MM.1S (cell line): ENCODE measurements at regions not wholly inside any gene's neighbourhood (a gene's known extent, or its start where the extent isn't known, plus 50 kb on each side); places are given as distances from the start of the nearest gene placed in this dataset.

Experiments
- EZH2 ChIP-seq: fragments of 300-600 bp; sonication (generic); optimal IDR thresholded peaks from 2 replicates; pipeline ENCODE3; 2017; ENCODE audit warnings: low read depth, mild to moderate bottlenecking, antibody characterized with exemption, low read length, mixed read lengths
- TF ChIP-seq, protein P1 (sequence below): fragments of 300-600 bp; sonication (generic); IDR thresholded peaks from 2 replicates; pipeline ENCODE4 v1.5.1; 2016; ENCODE audit warnings: antibody characterized with exemption, low read length, mixed read lengths

DNA sequence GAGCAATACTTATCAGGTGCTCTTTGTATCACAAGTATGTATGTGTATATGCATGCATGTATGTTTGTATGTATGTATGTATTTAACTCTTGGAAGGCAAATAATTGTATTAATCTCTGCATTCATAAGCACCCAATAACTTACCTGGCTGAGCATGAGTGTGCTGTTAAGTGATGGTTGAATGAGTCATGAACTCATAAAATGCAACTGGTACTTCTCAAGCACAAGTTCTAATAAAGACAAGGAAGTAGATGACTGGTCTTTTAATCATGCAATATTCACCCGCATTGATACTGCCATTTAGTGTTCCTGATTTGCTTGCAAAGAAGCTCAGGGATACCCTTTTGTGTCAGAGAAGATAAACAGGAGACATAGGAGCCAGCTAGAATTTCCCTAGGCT, 204.9 kb upstream of the TRPM3 start:
- no peak for TF ChIP-seq EZH2
- TF ChIP-seq, protein P1, sequence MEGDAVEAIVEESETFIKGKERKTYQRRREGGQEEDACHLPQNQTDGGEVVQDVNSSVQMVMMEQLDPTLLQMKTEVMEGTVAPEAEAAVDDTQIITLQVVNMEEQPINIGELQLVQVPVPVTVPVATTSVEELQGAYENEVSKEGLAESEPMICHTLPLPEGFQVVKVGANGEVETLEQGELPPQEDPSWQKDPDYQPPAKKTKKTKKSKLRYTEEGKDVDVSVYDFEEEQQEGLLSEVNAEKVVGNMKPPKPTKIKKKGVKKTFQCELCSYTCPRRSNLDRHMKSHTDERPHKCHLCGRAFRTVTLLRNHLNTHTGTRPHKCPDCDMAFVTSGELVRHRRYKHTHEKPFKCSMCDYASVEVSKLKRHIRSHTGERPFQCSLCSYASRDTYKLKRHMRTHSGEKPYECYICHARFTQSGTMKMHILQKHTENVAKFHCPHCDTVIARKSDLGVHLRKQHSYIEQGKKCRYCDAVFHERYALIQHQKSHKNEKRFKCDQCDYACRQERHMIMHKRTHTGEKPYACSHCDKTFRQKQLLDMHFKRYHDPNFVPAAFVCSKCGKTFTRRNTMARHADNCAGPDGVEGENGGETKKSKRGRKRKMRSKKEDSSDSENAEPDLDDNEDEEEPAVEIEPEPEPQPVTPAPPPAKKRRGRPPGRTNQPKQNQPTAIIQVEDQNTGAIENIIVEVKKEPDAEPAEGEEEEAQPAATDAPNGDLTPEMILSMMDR, result no peak
